RWPE2 (cell line): ENCODE measurements at regions not wholly inside any gene's neighbourhood (a gene's known extent, or its start where the extent isn't known, plus 50 kb on each side); places are given as distances from the start of the nearest gene placed in this dataset.

ENCODE experiments used
- ATAC-seq: fragments of 200-7000 bp; cut with Tn5 transposase; 3 replicates; pipeline ENCODE4 v1.9.1; 2021; ENCODE audit warnings: low read depth
- DNase-seq: peaks from one replicate; pipeline ENCODE4 v3.0.0-alpha.2; 2020; ENCODE audit warnings: low spot score
- H3K27ac ChIP-seq: fragments of 450-650 bp; 2 replicates; pipeline ENCODE4 v1.5.1; 2017; ENCODE audit warnings: mild to moderate bottlenecking; ENCODE audit not compliant: poor library complexity, severe bottlenecking
- H3K27me3 ChIP-seq: fragments of 250-450 bp; sonication (Bioruptor Pico); 2 replicates; pipeline ENCODE4 v1.5.1; 2021; ENCODE audit warnings: mild to moderate bottlenecking, moderate library complexity; ENCODE audit not compliant: insufficient read depth, poor library complexity, severe bottlenecking
- H3K36me3 ChIP-seq: fragments of 250-450 bp; sonication (Bioruptor Pico); 2 replicates; pipeline ENCODE4 v1.5.1; 2020; ENCODE audit warnings: low read depth, mild to moderate bottlenecking, moderate library complexity
- H3K4me1 ChIP-seq: fragments of 250-450 bp; sonication (Bioruptor Pico); 2 replicates; pipeline ENCODE4 v1.5.1; 2021; ENCODE audit warnings: mild to moderate bottlenecking, moderate library complexity; ENCODE audit not compliant: insufficient read depth, poor library complexity, severe bottlenecking
- H3K4me3 ChIP-seq: fragments of 250-450 bp; sonication (Bioruptor Pico); 2 replicates; pipeline ENCODE4 v1.5.1; 2021; ENCODE audit warnings: mild to moderate bottlenecking, moderate library complexity; ENCODE audit not compliant: severe bottlenecking
- H3K9me3 ChIP-seq: fragments of 250-450 bp; sonication (Bioruptor Pico); 2 replicates; pipeline ENCODE4 v1.5.1; 2021; ENCODE audit warnings: mild to moderate bottlenecking, moderate library complexity; ENCODE audit not compliant: severe bottlenecking
- CTCF ChIP-seq: fragments of 450-650 bp; IDR thresholded peaks from one replicate; pipeline ENCODE4 v1.5.1; 2017; ENCODE audit warnings: mild to moderate bottlenecking, moderate library complexity; ENCODE audit not compliant: poor library complexity, severe bottlenecking

- H3K27me3 ChIP-seq = no peaks in the 10 kb centered on the region
- no peak overlapping the region for H3K27ac ChIP-seq
- no peaks in the 10 kb centered on the region for H3K9me3 ChIP-seq
- DNase-seq = no peak
- no peaks in the 10 kb centered on the region for H3K36me3 ChIP-seq
- H3K4me3 ChIP-seq = no peak overlapping the region
- no peaks in the 10 kb centered on the region for H3K4me1 ChIP-seq
- TF ChIP-seq CTCF = no peak
- ATAC-seq = no peak
These were observed 58.5 kb downstream of the GPR6 start for GRCh38 chr6:110036408-110037302.

- ATAC-seq = no peak
- no peak for TF ChIP-seq CTCF
- no peaks in the 10 kb centered on the region for H3K27me3 ChIP-seq
- no peaks in the 10 kb centered on the region for H3K36me3 ChIP-seq
- H3K27ac ChIP-seq = no peak overlapping the region
- no peaks in the 10 kb centered on the region for H3K9me3 ChIP-seq
- DNase-seq = no peak
- H3K4me1 ChIP-seq = no peaks in the 10 kb centered on the region
- H3K4me3 ChIP-seq = no peak overlapping the region
These were observed 59.7 kb downstream of the GPR6 start for GRCh38 chr6:110037726-110038295.

- no peaks in the 10 kb centered on the region for H3K27me3 ChIP-seq
- no peak overlapping the region for H3K27ac ChIP-seq
- ATAC-seq (peak; percentile 88), DNase-seq (no peak)
- no peaks in the 10 kb centered on the region for H3K36me3 ChIP-seq
- TF ChIP-seq CTCF = peak; percentile 90
- no peaks in the 10 kb centered on the region for H3K9me3 ChIP-seq
- H3K4me3 ChIP-seq = peak overlapping the region; percentile 22
- peaks cover 3% of the 10 kb centered on the region for H3K4me1 ChIP-seq
These were observed 61.4 kb downstream of the GPR6 start for GRCh38 chr6:110039364-110039980.

GRCh38 chr6:110039981-110040383 is 61.9 kb downstream of the GPR6 start:
- peaks cover 3% of the 10 kb centered on the region for H3K4me1 ChIP-seq
- H3K9me3 ChIP-seq = no peaks in the 10 kb centered on the region
- peak overlapping the region; percentile 22 for H3K4me3 ChIP-seq
- no peaks in the 10 kb centered on the region for H3K36me3 ChIP-seq
- DNase-seq = no peak
- ATAC-seq = peak; percentile 69
- TF ChIP-seq CTCF = peak; percentile 59
- no peak overlapping the region for H3K27ac ChIP-seq
- H3K27me3 ChIP-seq = no peaks in the 10 kb centered on the region
